ENCODE measurements at regions not wholly inside any gene's neighbourhood (a gene's known extent, or its start where the extent isn't known, plus 50 kb on each side); places are given as distances from the start of the nearest gene placed in this dataset.

GRCh38 chr3:139293665-139294023, 50.2 kb upstream of the MRPS22 start:
- TF ChIP-seq CTCF (IDR thresholded peaks at IDR 0.05), result no peak
- TF ChIP-seq POLR2A (IDR thresholded peaks at IDR 0.05), result no peak

Data from lower leg skin (tissue), 3 donors.